ENCODE measurements at regions not wholly inside any gene's neighbourhood (a gene's known extent, or its start where the extent isn't known, plus 50 kb on each side); places are given as distances from the start of the nearest gene placed in this dataset.

DNA sequence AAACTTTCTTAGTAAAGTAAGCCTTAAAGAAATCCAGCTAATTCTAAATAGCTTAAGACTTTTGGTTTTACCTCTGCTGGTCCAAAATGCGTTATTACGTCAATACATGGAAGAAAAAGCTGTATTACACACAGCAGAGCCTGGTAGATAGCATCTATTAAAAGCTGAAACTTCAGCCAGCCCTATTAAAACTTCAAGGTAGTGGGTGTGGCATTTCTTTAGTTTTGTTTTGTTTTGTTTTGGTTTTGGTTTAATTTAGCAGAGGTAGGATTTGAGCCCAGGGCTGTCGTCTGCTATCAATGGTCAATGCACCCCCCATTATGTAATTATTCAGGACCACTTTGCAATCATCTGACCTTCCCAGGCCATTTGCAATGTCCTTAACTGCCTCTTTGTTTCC is 318.4 kb upstream of the MAF start:
- Histone ChIP-seq H3K27ac (no peak overlapping the region), H3K36me3 (replicated peaks in 1 of 2) (no peaks in the 10 kb centered on the region), H3K4me1 (replicated peaks in 1 of 2) (no peaks in the 10 kb centered on the region), H3K4me3 (no peak overlapping the region), H3K9me3 (replicated peaks in 1 of 3) (no peaks in the 10 kb centered on the region), H3K27me3 (no peaks in the 10 kb centered on the region)
- no peak for DNase-seq
- WGBS, 4 donors = 71 to 82% (median 73%) methylated on average over 3 of the region's 3 CpGs
- intact Hi-C loops (cut with DNase I) = no loop called here
- TF ChIP-seq POLR2A (IDR thresholded peaks at IDR 0.05) = no peak
- TF ChIP-seq, protein P1, sequence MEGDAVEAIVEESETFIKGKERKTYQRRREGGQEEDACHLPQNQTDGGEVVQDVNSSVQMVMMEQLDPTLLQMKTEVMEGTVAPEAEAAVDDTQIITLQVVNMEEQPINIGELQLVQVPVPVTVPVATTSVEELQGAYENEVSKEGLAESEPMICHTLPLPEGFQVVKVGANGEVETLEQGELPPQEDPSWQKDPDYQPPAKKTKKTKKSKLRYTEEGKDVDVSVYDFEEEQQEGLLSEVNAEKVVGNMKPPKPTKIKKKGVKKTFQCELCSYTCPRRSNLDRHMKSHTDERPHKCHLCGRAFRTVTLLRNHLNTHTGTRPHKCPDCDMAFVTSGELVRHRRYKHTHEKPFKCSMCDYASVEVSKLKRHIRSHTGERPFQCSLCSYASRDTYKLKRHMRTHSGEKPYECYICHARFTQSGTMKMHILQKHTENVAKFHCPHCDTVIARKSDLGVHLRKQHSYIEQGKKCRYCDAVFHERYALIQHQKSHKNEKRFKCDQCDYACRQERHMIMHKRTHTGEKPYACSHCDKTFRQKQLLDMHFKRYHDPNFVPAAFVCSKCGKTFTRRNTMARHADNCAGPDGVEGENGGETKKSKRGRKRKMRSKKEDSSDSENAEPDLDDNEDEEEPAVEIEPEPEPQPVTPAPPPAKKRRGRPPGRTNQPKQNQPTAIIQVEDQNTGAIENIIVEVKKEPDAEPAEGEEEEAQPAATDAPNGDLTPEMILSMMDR (IDR thresholded peaks at IDR 0.05) = no peak

DNA sequence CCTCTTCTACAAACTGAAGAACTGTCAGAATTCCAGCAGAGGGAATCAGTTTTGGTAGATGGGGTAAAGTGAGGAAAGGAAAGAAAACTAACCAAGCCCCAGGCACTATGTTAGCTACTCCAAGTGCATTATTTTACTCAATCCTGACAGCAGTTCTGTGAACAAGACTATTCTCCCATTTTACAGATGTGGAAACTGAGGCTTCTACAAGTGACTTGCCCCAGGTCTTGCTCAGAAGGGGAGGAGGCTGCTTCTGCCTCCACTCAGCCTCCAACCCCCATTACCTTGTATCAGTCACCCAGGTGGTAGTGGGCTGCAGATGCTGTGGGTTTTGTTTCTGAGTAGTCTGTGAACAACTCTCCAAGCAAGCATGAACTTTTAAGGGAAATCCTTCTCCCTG is 315.2 kb upstream of the MAF start:
- no peak for TF ChIP-seq POLR2A (IDR thresholded peaks at IDR 0.05)
- TF ChIP-seq, protein P1 (IDR thresholded peaks at IDR 0.05) = no peak
- Histone ChIP-seq H3K27ac (no peak overlapping the region), H3K9me3 (replicated peaks in 1 of 3) (no peaks in the 10 kb centered on the region), H3K36me3 (replicated peaks in 1 of 2) (no peaks in the 10 kb centered on the region), H3K4me3 (no peak overlapping the region), H3K4me1 (replicated peaks in 1 of 2) (no peaks in the 10 kb centered on the region), H3K27me3 (no peaks in the 10 kb centered on the region)
- no peak for DNase-seq
- intact Hi-C loops (cut with DNase I) = no loop called here

DNA sequence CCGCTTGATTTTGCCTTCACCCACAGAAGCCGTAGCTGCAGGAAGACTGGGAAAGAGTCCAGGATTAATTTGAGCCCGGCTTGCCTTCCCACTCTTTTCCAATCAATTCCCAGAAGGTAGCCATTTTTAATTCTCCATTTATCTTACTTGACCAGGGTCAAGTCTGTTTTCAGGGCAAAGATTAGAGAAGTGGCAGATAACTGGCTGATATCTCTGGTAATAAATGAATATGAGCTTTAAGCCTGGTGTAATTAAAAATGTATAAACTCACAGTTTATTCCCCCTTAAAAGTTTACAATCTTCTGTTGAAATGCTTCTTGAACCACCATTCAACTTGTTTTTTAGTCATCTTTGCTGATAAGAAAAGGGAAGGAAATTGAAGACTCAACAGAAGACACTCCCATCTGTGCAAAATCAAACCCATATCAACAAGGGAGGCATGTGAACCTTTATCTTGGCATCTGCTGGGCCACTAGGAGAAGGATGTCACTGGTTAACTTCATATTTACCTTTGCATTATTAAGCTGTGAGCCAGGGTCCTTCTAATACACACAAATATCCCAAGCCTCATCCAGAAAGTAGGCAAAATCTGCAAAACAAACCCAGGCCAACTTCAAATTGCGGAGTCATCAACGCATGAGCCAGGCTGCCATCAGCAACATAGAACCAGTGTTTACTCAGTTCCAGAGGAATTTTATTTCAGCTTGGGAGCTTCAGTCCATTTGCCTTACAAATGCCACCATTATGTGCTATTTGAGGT is 314.6 kb upstream of the MAF start:
- intact Hi-C loops (cut with DNase I) = no loop called here
- Histone ChIP-seq H3K4me3 (no peak overlapping the region), H3K4me1 (replicated peaks in 1 of 2) (no peaks in the 10 kb centered on the region), H3K27ac (no peak overlapping the region), H3K27me3 (no peaks in the 10 kb centered on the region), H3K36me3 (replicated peaks in 1 of 2) (no peaks in the 10 kb centered on the region), H3K9me3 (replicated peaks in 1 of 3) (no peaks in the 10 kb centered on the region)
- DNase-seq = no peak
- TF ChIP-seq, protein P1 (IDR thresholded peaks at IDR 0.05) = no peak
- no peak for TF ChIP-seq POLR2A (IDR thresholded peaks at IDR 0.05)
- 79 to 81% (median 81%) methylated on average over 5 of the region's 5 CpGs for WGBS, 4 donors

DNA sequence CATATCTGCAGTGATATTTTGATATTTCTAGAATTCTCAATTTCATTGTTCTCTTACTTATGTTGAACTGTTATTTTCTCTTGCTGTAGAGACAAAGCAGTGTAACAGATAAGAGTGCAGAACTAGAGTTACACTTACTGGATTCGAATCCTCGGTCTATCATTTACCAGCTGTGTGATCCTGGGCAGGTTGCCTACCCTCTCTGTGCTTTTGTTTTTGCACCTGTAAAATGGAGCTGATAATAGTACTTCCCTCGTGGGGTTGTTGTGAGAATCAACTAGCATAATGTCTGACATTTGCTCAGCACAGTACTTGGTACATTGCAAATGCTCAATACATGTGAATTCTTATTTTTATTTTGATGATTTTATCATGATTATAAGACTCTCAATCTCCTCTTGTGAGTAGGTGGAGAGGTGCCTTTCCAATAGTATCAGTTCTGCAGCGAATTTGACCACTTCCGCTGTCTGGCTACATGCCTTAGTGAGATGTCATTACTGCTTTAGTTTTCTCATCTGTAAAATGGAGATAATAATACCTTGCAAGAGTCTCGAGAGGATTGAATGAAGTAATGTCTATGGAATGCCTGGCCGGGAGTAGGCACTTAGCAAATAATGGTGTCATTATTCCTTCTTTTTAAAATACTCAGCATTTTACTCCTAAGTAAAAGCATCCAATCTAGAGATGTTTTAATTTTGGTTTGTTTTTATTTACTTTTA is 312.2 kb upstream of the MAF start:
- TF ChIP-seq POLR2A (IDR thresholded peaks at IDR 0.05) = no peak
- TF ChIP-seq, protein P1 (IDR thresholded peaks at IDR 0.05) = no peak
- 76 to 80% (median 77%) methylated on average over 7 of the region's 7 CpGs for WGBS, 4 donors
- Histone ChIP-seq H3K4me3 (no peak overlapping the region), H3K27ac (no peak overlapping the region), H3K9me3 (replicated peaks in 1 of 3) (no peaks in the 10 kb centered on the region), H3K27me3 (no peaks in the 10 kb centered on the region), H3K4me1 (replicated peaks in 1 of 2) (no peaks in the 10 kb centered on the region), H3K36me3 (replicated peaks in 1 of 2) (no peaks in the 10 kb centered on the region)
- no peak for DNase-seq
- intact Hi-C loops (cut with DNase I) = no loop called here
